ENCODE measurements at regions not wholly inside any gene's neighbourhood (a gene's known extent, or its start where the extent isn't known, plus 50 kb on each side); places are given as distances from the start of the nearest gene placed in this dataset.
"Not testable (repeated sequence)": the region's sequence is repeated elsewhere in the genome, so short reads cannot be mapped to it uniquely, and the experiment has no call there.

GRCh38 chr5:102080288-102080687 is 215.8 kb downstream of the SLCO4C1 start:
- no peak overlapping the region for H3K4me3 ChIP-seq (ENCODE audit: low read depth, poor library complexity, severe bottlenecking)
- no peak for DNase-seq (ENCODE audit: low spot score in 2 of 2)
- TF ChIP-seq POLR2A (IDR thresholded peaks at IDR 0.05) (no peak), CTCF (IDR thresholded peaks at IDR 0.05) (no peak)
- intact Hi-C loops (cut with DNase I; ENCODE audit: low total_unique reads) = no loop called here
- 42 to 51% methylated on average over 1 of the region's 1 CpG for WGBS, 2 donors

GRCh38 chr5:102077920-102078319 is 218.2 kb downstream of the SLCO4C1 start:
- intact Hi-C loops (cut with DNase I; ENCODE audit: low total_unique reads) = loop anchor here (5.0 kb wide), 1 partner anchor 1284 kb away; no protein-coding TSS in a partner anchor
- DNase-seq (ENCODE audit: low spot score in 2 of 2) = no peak
- WGBS, 2 donors = 94 to 98% methylated on average over 5 of the region's 5 CpGs
- TF ChIP-seq POLR2A (IDR thresholded peaks at IDR 0.05) = no peak
- no peak for TF ChIP-seq CTCF (IDR thresholded peaks at IDR 0.05)
- H3K4me3 ChIP-seq (ENCODE audit: low read depth, poor library complexity, severe bottlenecking) = no peak overlapping the region

GRCh38 chr5:102069974-102070373 is 226.1 kb downstream of the SLCO4C1 start:
- H3K4me3 ChIP-seq (ENCODE audit: low read depth, poor library complexity, severe bottlenecking) = no peak overlapping the region
- TF ChIP-seq POLR2A (IDR thresholded peaks at IDR 0.05) (no peak), CTCF (IDR thresholded peaks at IDR 0.05) (no peak)
- intact Hi-C loops (cut with DNase I; ENCODE audit: low total_unique reads) = no loop called here
- DNase-seq (ENCODE audit: low spot score in 2 of 2) = no peak
- WGBS, 2 donors = 58 to 70% methylated on average over 3 of the region's 3 CpGs

- no peak for DNase-seq (ENCODE audit: low spot score in 2 of 2)
- no peak overlapping the region for H3K4me3 ChIP-seq (ENCODE audit: low read depth, poor library complexity, severe bottlenecking)
- no peak for TF ChIP-seq POLR2A (IDR thresholded peaks at IDR 0.05)
- TF ChIP-seq CTCF (IDR thresholded peaks at IDR 0.05) = no peak
- intact Hi-C loops (cut with DNase I; ENCODE audit: low total_unique reads) = no loop called here
- 70 to 73% methylated on average over 3 of the region's 3 CpGs for WGBS, 2 donors
Measured at GRCh38 chr5:102068870-102069269, 227.2 kb downstream of the SLCO4C1 start.

GRCh38 chr5:102049517-102049916 is 246.6 kb downstream of the SLCO4C1 start:
- TF ChIP-seq POLR2A (IDR thresholded peaks at IDR 0.05) = no peak
- no peak for TF ChIP-seq CTCF (IDR thresholded peaks at IDR 0.05)
- H3K4me3 ChIP-seq (ENCODE audit: low read depth, poor library complexity, severe bottlenecking) = no peak overlapping the region
- intact Hi-C loops (cut with DNase I; ENCODE audit: low total_unique reads) = no loop called here
- DNase-seq (ENCODE audit: low spot score in 2 of 2) = no peak

- intact Hi-C loops (cut with DNase I; ENCODE audit: low total_unique reads) = no loop called here
- 96 to 97% methylated on average over 1 of the region's 1 CpG for WGBS, 2 donors
- no peak for TF ChIP-seq POLR2A (IDR thresholded peaks at IDR 0.05)
- no peak for TF ChIP-seq CTCF (IDR thresholded peaks at IDR 0.05)
- no peak for DNase-seq (ENCODE audit: low spot score in 2 of 2)
- no peak overlapping the region for H3K4me3 ChIP-seq (ENCODE audit: low read depth, poor library complexity, severe bottlenecking)
Measured at GRCh38 chr5:102048940-102049339, 247.1 kb downstream of the SLCO4C1 start.

GRCh38 chr5:102047073-102047472 is 249.0 kb downstream of the SLCO4C1 start:
- intact Hi-C loops (cut with DNase I; ENCODE audit: low total_unique reads); DNase-seq (ENCODE audit: low spot score in 2 of 2); H3K4me3 ChIP-seq (ENCODE audit: low read depth, poor library complexity, severe bottlenecking): not testable (repeated sequence)
